SK-N-SH treated with all-trans-retinoic acid at 6 μM for 48 hours (cell line): ENCODE measurements at regions not wholly inside any gene's neighbourhood (a gene's known extent, or its start where the extent isn't known, plus 50 kb on each side); places are given as distances from the start of the nearest gene placed in this dataset.

Experiments
- ATAC-seq: fragments of 200-7000 bp; cut with Tn5 transposase; 3 replicates; pipeline ENCODE4 v1.9.1; 2020; ENCODE audit warnings: mild to moderate bottlenecking, moderate library complexity
- ARNTL ChIP-seq: fragments of 450-650 bp; formaldehyde crosslinking; IDR thresholded peaks from 2 replicates; pipeline ENCODE4 v1.5.0; 2020; ENCODE audit warnings: low read depth, mild to moderate bottlenecking, moderate library complexity, borderline replicate concordance
- BACH2 ChIP-seq: fragments of 250-450 bp; sonication (Bioruptor Pico); IDR thresholded peaks from 2 replicates; pipeline ENCODE4 v1.9.0; 2021; ENCODE audit warnings: mild to moderate bottlenecking, borderline replicate concordance
- CSDC2 ChIP-seq: fragments of 250-450 bp; sonication (Bioruptor Pico); IDR thresholded peaks from 2 replicates; pipeline ENCODE4 v1.5.0; 2020; ENCODE audit warnings: mild to moderate bottlenecking, moderate library complexity
- CSRNP3 ChIP-seq: fragments of 250-450 bp; sonication (Bioruptor Pico); IDR thresholded peaks from 2 replicates; pipeline ENCODE4 v1.5.1; 2021; ENCODE audit warnings: mild to moderate bottlenecking, moderate library complexity
- ESRRG ChIP-seq: fragments of 250-450 bp; sonication (Bioruptor Pico); IDR thresholded peaks from 2 replicates; pipeline ENCODE4 v1.6.1; 2021; ENCODE audit warnings: mild to moderate bottlenecking
- GLIS3 ChIP-seq: fragments of 250-450 bp; sonication (Bioruptor Pico); IDR thresholded peaks from 2 replicates; pipeline ENCODE4 v1.5.0; 2020; ENCODE audit warnings: mild to moderate bottlenecking, moderate library complexity
- ISL1 ChIP-seq: fragments of 250-450 bp; sonication (Bioruptor Pico); IDR thresholded peaks from 2 replicates; pipeline ENCODE4 v2.1.2; 2022; ENCODE audit warnings: mild to moderate bottlenecking, moderate library complexity
- OSR1 ChIP-seq: fragments of 250-450 bp; sonication (Bioruptor Pico); IDR thresholded peaks from 2 replicates; pipeline ENCODE4 v1.8.0; 2022; ENCODE audit warnings: moderate library complexity, mild to moderate bottlenecking, inconsistent platforms
- PPARA ChIP-seq: fragments of 250-450 bp; sonication (Bioruptor Pico); IDR thresholded peaks from 2 replicates; pipeline ENCODE4 v1.5.0; 2020; ENCODE audit warnings: mild to moderate bottlenecking, borderline replicate concordance
- RARB ChIP-seq: fragments of 250-450 bp; sonication (Bioruptor Pico); IDR thresholded peaks from 2 replicates; pipeline ENCODE4 v1.8.0; 2021; ENCODE audit warnings: mild to moderate bottlenecking, moderate library complexity
- SNAI2 ChIP-seq: fragments of 250-450 bp; sonication (Bioruptor Pico); IDR thresholded peaks from 2 replicates; pipeline ENCODE4 v1.5.0; 2020; ENCODE audit warnings: mild to moderate bottlenecking, moderate library complexity
- TCF4 ChIP-seq: fragments of 250-450 bp; sonication (Bioruptor Pico); IDR thresholded peaks from 2 replicates; pipeline ENCODE4 v1.8.0; 2021; ENCODE audit warnings: mild to moderate bottlenecking, moderate library complexity, borderline replicate concordance
- TOX ChIP-seq: fragments of 250-450 bp; sonication (Bioruptor Pico); IDR thresholded peaks from 2 replicates; pipeline ENCODE4 v1.8.0; 2021; ENCODE audit warnings: mild to moderate bottlenecking, moderate library complexity, borderline replicate concordance
- ZC3H10 ChIP-seq: fragments of 250-450 bp; sonication (Bioruptor Pico); IDR thresholded peaks from 2 replicates; pipeline ENCODE4 v1.5.1; 2021; ENCODE audit warnings: mild to moderate bottlenecking, moderate library complexity
- ZFP3 ChIP-seq: fragments of 250-450 bp; sonication (Bioruptor Pico); IDR thresholded peaks from 2 replicates; pipeline ENCODE4 v1.5.0; 2020; ENCODE audit warnings: mild to moderate bottlenecking, moderate library complexity
- ZFP30 ChIP-seq: fragments of 450-650 bp; formaldehyde crosslinking; IDR thresholded peaks from 2 replicates; pipeline ENCODE4 v1.5.0; 2022; ENCODE audit warnings: mild to moderate bottlenecking, moderate library complexity
- ZNF565 ChIP-seq: fragments of 450-650 bp; formaldehyde crosslinking; conservative IDR thresholded peaks from 2 replicates; pipeline ENCODE4 v1.5.0; 2020; ENCODE audit warnings: low read depth, mild to moderate bottlenecking, moderate library complexity
- ZNF70 ChIP-seq: fragments of 450-650 bp; formaldehyde crosslinking; IDR thresholded peaks from 2 replicates; pipeline ENCODE4 v1.5.0; 2020; ENCODE audit warnings: mild to moderate bottlenecking, moderate library complexity
- ZNF8 ChIP-seq: fragments of 450-650 bp; formaldehyde crosslinking; IDR thresholded peaks from 2 replicates; pipeline ENCODE4 v1.5.0; 2020; ENCODE audit warnings: mild to moderate bottlenecking, moderate library complexity
- TF ChIP-seq, protein P1 (sequence below): fragments of 250-450 bp; sonication (Bioruptor Pico); IDR thresholded peaks from 2 replicates; pipeline ENCODE4 v1.8.0; 2021; ENCODE audit warnings: low read depth, mild to moderate bottlenecking, moderate library complexity, borderline replicate concordance
- TF ChIP-seq, protein P2 (sequence below): fragments of 250-450 bp; sonication (Bioruptor Pico); IDR thresholded peaks from 2 replicates; pipeline ENCODE4 v1.8.0; 2020; ENCODE audit warnings: mild to moderate bottlenecking, moderate library complexity, borderline replicate concordance
- TF ChIP-seq, protein P3 (sequence below): fragments of 250-450 bp; sonication (Bioruptor Pico); IDR thresholded peaks from 2 replicates; pipeline ENCODE4 v1.5.0; 2020; ENCODE audit warnings: mild to moderate bottlenecking, moderate library complexity

DNA sequence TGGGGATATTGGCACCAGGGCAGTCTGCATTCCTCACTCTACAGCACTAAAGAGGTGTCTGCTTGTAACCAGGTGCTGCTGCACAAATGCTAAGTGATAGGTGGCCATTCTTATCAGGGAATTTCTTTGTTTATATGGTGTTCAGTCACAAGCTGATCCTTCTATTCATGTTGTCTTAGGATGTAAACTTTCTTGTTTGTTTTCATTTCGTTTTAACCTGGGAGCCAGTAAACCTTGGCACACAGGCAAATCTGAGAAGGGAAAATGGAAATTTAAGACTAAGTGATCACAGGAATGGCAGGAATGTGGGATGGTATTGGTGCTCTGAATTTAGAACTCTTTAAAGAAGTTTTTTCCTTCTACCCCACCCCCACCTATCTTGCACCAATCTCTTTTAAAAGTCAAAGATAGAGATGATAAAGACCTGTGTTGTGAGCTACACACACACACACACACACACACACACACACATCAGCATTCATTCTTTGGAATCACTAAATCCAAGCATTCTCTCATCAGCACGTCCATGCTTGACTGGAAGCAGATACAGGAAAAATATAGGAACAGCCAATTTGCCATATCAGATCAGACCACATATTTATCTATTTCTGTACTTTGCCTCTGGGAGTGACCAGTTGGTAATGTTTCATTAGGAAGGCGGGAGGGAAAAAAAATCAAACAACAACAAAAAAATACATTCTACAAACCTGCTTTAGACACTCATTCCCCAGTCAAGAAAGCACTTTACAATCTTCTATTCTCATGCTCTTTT lies 451.4 kb upstream of the ADGRL2 start (continued):
- TF ChIP-seq, protein P1, sequence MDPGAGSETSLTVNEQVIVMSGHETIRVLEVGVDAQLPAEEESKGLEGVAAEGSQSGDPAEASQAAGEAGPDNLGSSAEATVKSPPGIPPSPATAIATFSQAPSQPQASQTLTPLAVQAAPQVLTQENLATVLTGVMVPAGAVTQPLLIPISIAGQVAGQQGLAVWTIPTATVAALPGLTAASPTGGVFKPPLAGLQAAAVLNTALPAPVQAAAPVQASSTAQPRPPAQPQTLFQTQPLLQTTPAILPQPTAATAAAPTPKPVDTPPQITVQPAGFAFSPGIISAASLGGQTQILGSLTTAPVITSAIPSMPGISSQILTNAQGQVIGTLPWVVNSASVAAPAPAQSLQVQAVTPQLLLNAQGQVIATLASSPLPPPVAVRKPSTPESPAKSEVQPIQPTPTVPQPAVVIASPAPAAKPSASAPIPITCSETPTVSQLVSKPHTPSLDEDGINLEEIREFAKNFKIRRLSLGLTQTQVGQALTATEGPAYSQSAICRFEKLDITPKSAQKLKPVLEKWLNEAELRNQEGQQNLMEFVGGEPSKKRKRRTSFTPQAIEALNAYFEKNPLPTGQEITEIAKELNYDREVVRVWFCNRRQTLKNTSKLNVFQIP = no peak

GRCh38 chr1:81345110-81345509 lies 455.6 kb upstream of the ADGRL2 start:
- no peak for ATAC-seq
- TF ChIP-seq PPARA (CRISPR knock-in tag) = no peak
- TF ChIP-seq ZFP30 = no peak
- TF ChIP-seq ISL1 (CRISPR knock-in tag) = no peak
- no peak for TF ChIP-seq ESRRG (CRISPR knock-in tag)
- no peak for TF ChIP-seq ZFP3 (CRISPR knock-in tag)
- no peak for TF ChIP-seq ZNF70
- TF ChIP-seq RARB (CRISPR knock-in tag) = no peak
- TF ChIP-seq ZC3H10 (CRISPR knock-in tag) = no peak
- no peak for TF ChIP-seq GLIS3 (CRISPR knock-in tag)
- no peak for TF ChIP-seq TCF4
- TF ChIP-seq, all 23 proteins: peak for 0

GRCh38 chr1:81340239-81340638 lies 460.5 kb upstream of the ADGRL2 start:
- TF ChIP-seq ESRRG (CRISPR knock-in tag) = no peak
- TF ChIP-seq ISL1 (CRISPR knock-in tag) = no peak
- TF ChIP-seq PPARA (CRISPR knock-in tag) = no peak
- TF ChIP-seq TCF4 = no peak
- TF ChIP-seq BACH2 = no peak
- TF ChIP-seq ARNTL (CRISPR knock-in tag) = no peak
- TF ChIP-seq OSR1 (CRISPR knock-in tag) = no peak
- TF ChIP-seq ZNF565 (CRISPR knock-in tag) = no peak
- no peak for TF ChIP-seq ZNF8 (CRISPR knock-in tag)
- TF ChIP-seq TOX (CRISPR knock-in tag) = no peak
- no peak for TF ChIP-seq CSDC2 (CRISPR knock-in tag)
- no peak for TF ChIP-seq ZC3H10 (CRISPR knock-in tag)
- TF ChIP-seq, protein P2, sequence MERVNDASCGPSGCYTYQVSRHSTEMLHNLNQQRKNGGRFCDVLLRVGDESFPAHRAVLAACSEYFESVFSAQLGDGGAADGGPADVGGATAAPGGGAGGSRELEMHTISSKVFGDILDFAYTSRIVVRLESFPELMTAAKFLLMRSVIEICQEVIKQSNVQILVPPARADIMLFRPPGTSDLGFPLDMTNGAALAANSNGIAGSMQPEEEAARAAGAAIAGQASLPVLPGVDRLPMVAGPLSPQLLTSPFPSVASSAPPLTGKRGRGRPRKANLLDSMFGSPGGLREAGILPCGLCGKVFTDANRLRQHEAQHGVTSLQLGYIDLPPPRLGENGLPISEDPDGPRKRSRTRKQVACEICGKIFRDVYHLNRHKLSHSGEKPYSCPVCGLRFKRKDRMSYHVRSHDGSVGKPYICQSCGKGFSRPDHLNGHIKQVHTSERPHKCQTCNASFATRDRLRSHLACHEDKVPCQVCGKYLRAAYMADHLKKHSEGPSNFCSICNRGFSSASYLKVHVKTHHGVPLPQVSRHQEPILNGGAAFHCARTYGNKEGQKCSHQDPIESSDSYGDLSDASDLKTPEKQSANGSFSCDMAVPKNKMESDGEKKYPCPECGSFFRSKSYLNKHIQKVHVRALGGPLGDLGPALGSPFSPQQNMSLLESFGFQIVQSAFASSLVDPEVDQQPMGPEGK (CRISPR knock-in tag) = no peak
- TF ChIP-seq, protein P3, sequence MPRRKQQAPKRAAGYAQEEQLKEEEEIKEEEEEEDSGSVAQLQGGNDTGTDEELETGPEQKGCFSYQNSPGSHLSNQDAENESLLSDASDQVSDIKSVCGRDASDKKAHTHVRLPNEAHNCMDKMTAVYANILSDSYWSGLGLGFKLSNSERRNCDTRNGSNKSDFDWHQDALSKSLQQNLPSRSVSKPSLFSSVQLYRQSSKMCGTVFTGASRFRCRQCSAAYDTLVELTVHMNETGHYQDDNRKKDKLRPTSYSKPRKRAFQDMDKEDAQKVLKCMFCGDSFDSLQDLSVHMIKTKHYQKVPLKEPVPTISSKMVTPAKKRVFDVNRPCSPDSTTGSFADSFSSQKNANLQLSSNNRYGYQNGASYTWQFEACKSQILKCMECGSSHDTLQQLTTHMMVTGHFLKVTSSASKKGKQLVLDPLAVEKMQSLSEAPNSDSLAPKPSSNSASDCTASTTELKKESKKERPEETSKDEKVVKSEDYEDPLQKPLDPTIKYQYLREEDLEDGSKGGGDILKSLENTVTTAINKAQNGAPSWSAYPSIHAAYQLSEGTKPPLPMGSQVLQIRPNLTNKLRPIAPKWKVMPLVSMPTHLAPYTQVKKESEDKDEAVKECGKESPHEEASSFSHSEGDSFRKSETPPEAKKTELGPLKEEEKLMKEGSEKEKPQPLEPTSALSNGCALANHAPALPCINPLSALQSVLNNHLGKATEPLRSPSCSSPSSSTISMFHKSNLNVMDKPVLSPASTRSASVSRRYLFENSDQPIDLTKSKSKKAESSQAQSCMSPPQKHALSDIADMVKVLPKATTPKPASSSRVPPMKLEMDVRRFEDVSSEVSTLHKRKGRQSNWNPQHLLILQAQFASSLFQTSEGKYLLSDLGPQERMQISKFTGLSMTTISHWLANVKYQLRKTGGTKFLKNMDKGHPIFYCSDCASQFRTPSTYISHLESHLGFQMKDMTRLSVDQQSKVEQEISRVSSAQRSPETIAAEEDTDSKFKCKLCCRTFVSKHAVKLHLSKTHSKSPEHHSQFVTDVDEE = no peak
- no peak for TF ChIP-seq ZNF70
- TF ChIP-seq CSRNP3 (CRISPR knock-in tag) = no peak
- no peak for TF ChIP-seq ZFP3 (CRISPR knock-in tag)
- TF ChIP-seq, protein P1 = no peak
- no peak for TF ChIP-seq SNAI2 (CRISPR knock-in tag)
- no peak for ATAC-seq
